Suprapubic skin (tissue), 3 donors: ENCODE measurements at regions not wholly inside any gene's neighbourhood (a gene's known extent, or its start where the extent isn't known, plus 50 kb on each side); places are given as distances from the start of the nearest gene placed in this dataset.

Experiments
- POLR2A ChIP-seq, 2 donors: fragments of 450-650 bp; IDR thresholded peaks; one replicate each; pipeline ENCODE4 v1.6.1; 2017; ENCODE audit warnings: antibody characterized with exemption in 2 of 2, mild to moderate bottlenecking in 2 of 2, moderate library complexity in 2 of 2
- TF ChIP-seq, protein P1 (sequence below), 2 donors: fragments of 200-600 bp in 1 of 2; fragments of 450-650 bp in 1 of 2; sonication (generic) in 1 of 2; IDR thresholded peaks; one replicate each; pipeline ENCODE4 v1.5.1; 2016 to 2019; ENCODE audit warnings: antibody characterized with exemption in 2 of 2, mild to moderate bottlenecking in 1 of 2, moderate library complexity in 1 of 2

DNA sequence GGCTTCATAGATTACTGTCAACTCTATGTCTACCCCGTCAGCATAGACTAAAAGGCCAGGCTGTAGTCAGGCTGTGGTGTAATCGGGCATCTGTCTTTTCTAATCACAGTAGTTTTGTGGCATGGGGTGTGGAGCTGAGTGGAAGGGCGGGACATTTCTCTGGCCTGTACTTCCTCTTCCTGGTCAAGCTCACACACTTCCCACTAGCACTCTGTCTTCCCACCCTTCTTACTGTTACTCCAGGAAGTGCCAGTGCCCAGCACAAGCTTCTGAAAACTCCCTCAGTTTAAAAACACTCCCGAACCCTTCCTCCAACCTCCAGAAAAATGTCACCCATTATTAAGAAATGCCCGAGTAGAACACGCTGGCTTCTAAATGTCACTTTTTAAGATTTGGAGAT, 229.8 kb downstream of the KLF5 start:
- TF ChIP-seq, protein P1, sequence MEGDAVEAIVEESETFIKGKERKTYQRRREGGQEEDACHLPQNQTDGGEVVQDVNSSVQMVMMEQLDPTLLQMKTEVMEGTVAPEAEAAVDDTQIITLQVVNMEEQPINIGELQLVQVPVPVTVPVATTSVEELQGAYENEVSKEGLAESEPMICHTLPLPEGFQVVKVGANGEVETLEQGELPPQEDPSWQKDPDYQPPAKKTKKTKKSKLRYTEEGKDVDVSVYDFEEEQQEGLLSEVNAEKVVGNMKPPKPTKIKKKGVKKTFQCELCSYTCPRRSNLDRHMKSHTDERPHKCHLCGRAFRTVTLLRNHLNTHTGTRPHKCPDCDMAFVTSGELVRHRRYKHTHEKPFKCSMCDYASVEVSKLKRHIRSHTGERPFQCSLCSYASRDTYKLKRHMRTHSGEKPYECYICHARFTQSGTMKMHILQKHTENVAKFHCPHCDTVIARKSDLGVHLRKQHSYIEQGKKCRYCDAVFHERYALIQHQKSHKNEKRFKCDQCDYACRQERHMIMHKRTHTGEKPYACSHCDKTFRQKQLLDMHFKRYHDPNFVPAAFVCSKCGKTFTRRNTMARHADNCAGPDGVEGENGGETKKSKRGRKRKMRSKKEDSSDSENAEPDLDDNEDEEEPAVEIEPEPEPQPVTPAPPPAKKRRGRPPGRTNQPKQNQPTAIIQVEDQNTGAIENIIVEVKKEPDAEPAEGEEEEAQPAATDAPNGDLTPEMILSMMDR (IDR thresholded peaks at IDR 0.05): no peak
- no peak for TF ChIP-seq POLR2A (IDR thresholded peaks at IDR 0.05)
